ENCODE measurements at regions not wholly inside any gene's neighbourhood (a gene's known extent, or its start where the extent isn't known, plus 50 kb on each side); places are given as distances from the start of the nearest gene placed in this dataset.

GRCh38 chr4:24690436-24690835 is 104.9 kb upstream of the SOD3 start:
- no peak for TF ChIP-seq CTCF (IDR thresholded peaks at IDR 0.05; ENCODE audit: poor library complexity, severe bottlenecking)
- Histone ChIP-seq H3K9me3 (ENCODE audit: severe bottlenecking) (no peaks in the 10 kb centered on the region), H3K4me1 (ENCODE audit: insufficient read depth, poor library complexity, severe bottlenecking) (no peaks in the 10 kb centered on the region), H3K4me3 (ENCODE audit: severe bottlenecking) (no peak overlapping the region), H3K27ac (ENCODE audit: poor library complexity, severe bottlenecking) (no peak overlapping the region), H3K36me3 (ENCODE audit: low read depth) (no peaks in the 10 kb centered on the region), H3K27me3 (ENCODE audit: insufficient read depth, poor library complexity, severe bottlenecking) (no peaks in the 10 kb centered on the region)
- ATAC-seq (ENCODE audit: low read depth) (peak; percentile 45; the same call in 1 of the 3 replicates), DNase-seq (ENCODE audit: low spot score) (no peak)

DNA sequence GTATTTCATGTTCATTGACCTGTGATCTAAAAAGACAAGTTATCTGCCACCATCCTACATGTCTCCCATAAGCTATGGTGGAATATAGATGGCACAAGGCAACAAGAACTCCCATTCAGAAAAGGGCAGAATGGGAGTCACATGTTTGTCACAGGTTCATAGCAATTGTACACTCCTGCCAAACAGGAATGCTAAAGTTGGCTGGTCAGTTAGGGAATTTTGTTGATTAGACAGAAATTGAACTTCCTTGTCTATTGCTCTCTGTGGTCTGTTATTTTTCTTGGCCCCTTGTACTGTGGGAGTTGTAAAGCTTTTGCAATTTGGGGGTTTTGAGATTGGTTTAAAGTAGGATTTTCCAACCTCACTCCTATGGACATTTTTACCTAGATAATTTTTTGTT is 101.7 kb upstream of the SOD3 start:
- no peaks in the 10 kb centered on the region for H3K27me3 ChIP-seq (ENCODE audit: insufficient read depth, poor library complexity, severe bottlenecking)
- no peak overlapping the region for H3K4me3 ChIP-seq (ENCODE audit: severe bottlenecking)
- DNase-seq (ENCODE audit: low spot score) (no peak), ATAC-seq (ENCODE audit: low read depth) (no peak)
- no peak for TF ChIP-seq CTCF (IDR thresholded peaks at IDR 0.05; ENCODE audit: poor library complexity, severe bottlenecking)
- H3K9me3 ChIP-seq (ENCODE audit: severe bottlenecking): no peaks in the 10 kb centered on the region
- no peak overlapping the region for H3K27ac ChIP-seq (ENCODE audit: poor library complexity, severe bottlenecking)
- H3K4me1 ChIP-seq (ENCODE audit: insufficient read depth, poor library complexity, severe bottlenecking): no peaks in the 10 kb centered on the region
- no peaks in the 10 kb centered on the region for H3K36me3 ChIP-seq (ENCODE audit: low read depth)

- no peaks in the 10 kb centered on the region for H3K36me3 ChIP-seq (ENCODE audit: low read depth)
- no peaks in the 10 kb centered on the region for H3K4me1 ChIP-seq (ENCODE audit: insufficient read depth, poor library complexity, severe bottlenecking)
- H3K4me3 ChIP-seq (ENCODE audit: severe bottlenecking): no peak overlapping the region
- no peak overlapping the region for H3K27ac ChIP-seq (ENCODE audit: poor library complexity, severe bottlenecking)
- peaks cover 4% of the 10 kb centered on the region for H3K27me3 ChIP-seq (ENCODE audit: insufficient read depth, poor library complexity, severe bottlenecking)
- no peak for TF ChIP-seq CTCF (IDR thresholded peaks at IDR 0.05; ENCODE audit: poor library complexity, severe bottlenecking)
- no peaks in the 10 kb centered on the region for H3K9me3 ChIP-seq (ENCODE audit: severe bottlenecking)
- DNase-seq (ENCODE audit: low spot score): no peak
- no peak for ATAC-seq (ENCODE audit: low read depth)
Measured at GRCh38 chr4:24700118-24700517, 95.3 kb upstream of the SOD3 start.

GRCh38 chr4:24701683-24702082 is 93.7 kb upstream of the SOD3 start:
- no peak for DNase-seq (ENCODE audit: low spot score)
- no peaks in the 10 kb centered on the region for H3K36me3 ChIP-seq (ENCODE audit: low read depth)
- H3K9me3 ChIP-seq (ENCODE audit: severe bottlenecking): no peaks in the 10 kb centered on the region
- no peak overlapping the region for H3K4me3 ChIP-seq (ENCODE audit: severe bottlenecking)
- H3K4me1 ChIP-seq (ENCODE audit: insufficient read depth, poor library complexity, severe bottlenecking): no peaks in the 10 kb centered on the region
- H3K27me3 ChIP-seq (ENCODE audit: insufficient read depth, poor library complexity, severe bottlenecking): peaks cover 4% of the 10 kb centered on the region
- peak; percentile 9 for TF ChIP-seq CTCF (IDR thresholded peaks at IDR 0.05; ENCODE audit: poor library complexity, severe bottlenecking)
- H3K27ac ChIP-seq (ENCODE audit: poor library complexity, severe bottlenecking): no peak overlapping the region
- ATAC-seq (ENCODE audit: low read depth): no peak

- Histone ChIP-seq H3K9me3 (ENCODE audit: severe bottlenecking) (no peaks in the 10 kb centered on the region), H3K4me1 (ENCODE audit: insufficient read depth, poor library complexity, severe bottlenecking) (no peaks in the 10 kb centered on the region), H3K36me3 (ENCODE audit: low read depth) (no peaks in the 10 kb centered on the region), H3K4me3 (ENCODE audit: severe bottlenecking) (no peak overlapping the region), H3K27ac (ENCODE audit: poor library complexity, severe bottlenecking) (no peak overlapping the region), H3K27me3 (ENCODE audit: insufficient read depth, poor library complexity, severe bottlenecking) (peaks cover 4% of the 10 kb centered on the region)
- DNase-seq (ENCODE audit: low spot score) (no peak), ATAC-seq (ENCODE audit: low read depth) (no peak)
- no peak for TF ChIP-seq CTCF (IDR thresholded peaks at IDR 0.05; ENCODE audit: poor library complexity, severe bottlenecking)
Measured at GRCh38 chr4:24702281-24702680, 93.1 kb upstream of the SOD3 start.
